Osteocyte (in vitro differentiated cells): ENCODE measurements at regions not wholly inside any gene's neighbourhood (a gene's known extent, or its start where the extent isn't known, plus 50 kb on each side); places are given as distances from the start of the nearest gene placed in this dataset.
"Not testable (repeated sequence)": the region's sequence is repeated elsewhere in the genome, so short reads cannot be mapped to it uniquely, and the experiment has no call there.

Experiments used
- DNase-seq: peaks from one replicate; pipeline ENCODE4 v3.0.0; 2021; ENCODE audit warnings: mixed read lengths; ENCODE audit not compliant: unreplicated experiment; ENCODE audit errors: extremely low spot score
- H3K27ac Mint-ChIP-seq: one replicate; pipeline ENCODE4 v1.8.0; 2021; ENCODE audit warnings: mild to moderate bottlenecking, mixed read lengths; ENCODE audit not compliant: unreplicated experiment
- H3K27me3 Mint-ChIP-seq: one replicate; pipeline ENCODE4 v1.8.0; 2021; ENCODE audit warnings: mixed read lengths; ENCODE audit not compliant: unreplicated experiment
- H3K36me3 Mint-ChIP-seq: one replicate; pipeline ENCODE4 v1.8.0; 2021; ENCODE audit warnings: mixed read lengths; ENCODE audit not compliant: unreplicated experiment
- H3K4me1 Mint-ChIP-seq: one replicate; pipeline ENCODE4 v1.8.0; 2021; ENCODE audit warnings: mixed read lengths; ENCODE audit not compliant: unreplicated experiment
- H3K4me3 Mint-ChIP-seq: one replicate; pipeline ENCODE4 v1.8.0; 2021; ENCODE audit warnings: mild to moderate bottlenecking, moderate library complexity, mixed read lengths; ENCODE audit not compliant: unreplicated experiment
- H3K9me3 Mint-ChIP-seq: one replicate; pipeline ENCODE4 v1.8.0; 2021; ENCODE audit warnings: mixed read lengths; ENCODE audit not compliant: unreplicated experiment
- CTCF ChIP-seq: fragments of 200-600 bp; sonication (generic); IDR thresholded peaks from 2 replicates; pipeline ENCODE4 v1.5.0; 2021; ENCODE audit warnings: antibody characterized with exemption, mild to moderate bottlenecking, moderate library complexity

GRCh38 chr16:22436823-22437652 is 62.6 kb upstream of the CDR2 start:
- H3K4me3 Mint-ChIP-seq = peak overlapping the region; percentile 98
- H3K9me3 Mint-ChIP-seq, H3K27me3 Mint-ChIP-seq, H3K4me1 Mint-ChIP-seq, H3K36me3 Mint-ChIP-seq: not testable (repeated sequence)
- peak; percentile 92 for DNase-seq
- H3K27ac Mint-ChIP-seq = peak overlapping the region; percentile 98

- H3K4me3 Mint-ChIP-seq = peak overlapping the region; percentile 98
- H3K36me3 Mint-ChIP-seq, DNase-seq, H3K9me3 Mint-ChIP-seq, H3K4me1 Mint-ChIP-seq, H3K27me3 Mint-ChIP-seq: not testable (repeated sequence)
- H3K27ac Mint-ChIP-seq = peak overlapping the region; percentile 98
Measured at GRCh38 chr16:22436326-22436822, 62.0 kb upstream of the CDR2 start.

- H3K9me3 Mint-ChIP-seq, H3K4me1 Mint-ChIP-seq, H3K4me3 Mint-ChIP-seq, H3K36me3 Mint-ChIP-seq, H3K27ac Mint-ChIP-seq, H3K27me3 Mint-ChIP-seq: not testable (repeated sequence)
- DNase-seq = peak; percentile 27
Measured at GRCh38 chr16:22431314-22431713, 56.9 kb upstream of the CDR2 start.

GRCh38 chr16:22428654-22429053 is 54.2 kb upstream of the CDR2 start:
- DNase-seq = no peak
- Mint-ChIP-seq H3K27ac (no peak overlapping the region), H3K4me3 (no peak overlapping the region), H3K36me3 (peaks cover 9% of the 10 kb centered on the region), H3K9me3 (no peaks in the 10 kb centered on the region), H3K27me3 (no peaks in the 10 kb centered on the region), H3K4me1 (peaks cover 11% of the 10 kb centered on the region)
- no peak for TF ChIP-seq CTCF

GRCh38 chr16:22427556-22427955 is 53.1 kb upstream of the CDR2 start:
- DNase-seq = no peak
- Mint-ChIP-seq H3K27ac (no peak overlapping the region), H3K9me3 (no peaks in the 10 kb centered on the region), H3K4me1 (peaks cover 11% of the 10 kb centered on the region), H3K4me3 (no peak overlapping the region), H3K27me3 (no peaks in the 10 kb centered on the region), H3K36me3 (peaks cover 11% of the 10 kb centered on the region)
- no peak for TF ChIP-seq CTCF

- no peak overlapping the region for H3K4me3 Mint-ChIP-seq
- no peak for DNase-seq
- peaks cover 14% of the 10 kb centered on the region for H3K36me3 Mint-ChIP-seq
- H3K27ac Mint-ChIP-seq = no peak overlapping the region
- TF ChIP-seq CTCF = no peak
- H3K9me3 Mint-ChIP-seq = no peaks in the 10 kb centered on the region
- H3K4me1 Mint-ChIP-seq = peaks cover 11% of the 10 kb centered on the region
- H3K27me3 Mint-ChIP-seq = no peaks in the 10 kb centered on the region
Measured at GRCh38 chr16:22425847-22426246, 51.4 kb upstream of the CDR2 start.
